NCI-H1930 (cell line): ENCODE measurements at regions not wholly inside any gene's neighbourhood (a gene's known extent, or its start where the extent isn't known, plus 50 kb on each side); places are given as distances from the start of the nearest gene placed in this dataset.
"Not testable (repeated sequence)": the region's sequence is repeated elsewhere in the genome, so short reads cannot be mapped to it uniquely, and the experiment has no call there.

ENCODE experiments used
- DNase-seq, 2 experiments: peaks; one replicate each; lab custom pipeline; 2025; lab: John Stamatoyannopoulos, UW

DNA sequence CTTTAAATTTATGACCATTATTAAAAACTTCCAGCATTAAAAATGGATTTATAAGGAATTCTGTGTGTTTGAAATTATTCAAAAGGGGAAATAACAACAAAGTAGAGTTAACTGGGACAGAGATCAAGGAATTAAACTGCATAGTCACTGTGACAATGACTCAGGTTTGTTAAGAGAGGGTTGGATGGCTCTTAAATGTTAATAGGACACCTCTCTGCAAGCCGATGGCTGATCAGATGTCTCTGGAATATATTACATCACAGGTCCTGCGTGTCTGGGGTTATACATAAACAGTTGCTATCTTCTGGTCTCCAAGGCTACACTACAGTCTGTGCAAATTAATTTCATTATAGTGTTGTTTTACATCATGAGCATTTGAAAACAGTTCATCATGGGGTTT is 574.3 kb downstream of the COL12A1 start:
- no peak for DNase-seq

DNA sequence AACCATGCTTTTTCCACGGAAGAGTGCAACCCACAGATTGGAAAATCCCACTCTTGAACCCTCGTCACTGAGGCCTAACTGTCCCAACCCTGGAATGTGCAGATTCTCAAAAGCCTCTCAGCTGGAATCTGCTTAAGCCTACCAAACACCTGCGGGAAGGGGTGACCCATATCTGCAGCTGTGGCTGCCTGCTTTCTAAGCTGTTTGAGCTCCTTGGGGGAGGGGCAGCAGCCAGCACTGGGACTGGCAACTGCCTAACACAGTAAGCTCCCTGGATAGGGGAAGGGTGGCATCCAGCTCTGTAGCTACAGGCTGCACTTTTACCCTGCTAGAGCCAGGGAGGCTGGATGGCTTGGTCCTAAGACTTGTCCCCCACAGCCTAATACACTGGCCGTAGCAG is 579.6 kb downstream of the COL12A1 start:
- DNase-seq = no peak

DNA sequence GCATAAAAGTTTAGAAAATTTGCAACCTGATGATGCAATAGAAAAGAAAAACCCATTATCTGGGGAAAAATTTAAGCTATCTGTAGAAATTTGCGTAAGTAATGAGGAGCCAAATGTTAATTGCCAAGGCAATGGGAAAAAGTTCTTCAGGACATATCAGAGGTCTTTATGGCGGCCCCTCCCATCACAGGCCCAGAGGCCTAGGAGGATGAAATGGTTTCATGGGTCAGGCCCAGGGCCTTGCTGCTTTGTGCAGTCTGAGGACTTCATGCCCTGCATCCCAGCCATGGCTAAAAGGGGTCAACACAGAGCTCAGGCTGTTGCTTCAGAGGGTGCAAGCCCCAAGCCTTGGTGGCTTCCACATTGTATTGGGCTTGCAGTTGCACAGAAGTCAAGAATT is 582.8 kb downstream of the COL12A1 start:
- no peak for DNase-seq

DNA sequence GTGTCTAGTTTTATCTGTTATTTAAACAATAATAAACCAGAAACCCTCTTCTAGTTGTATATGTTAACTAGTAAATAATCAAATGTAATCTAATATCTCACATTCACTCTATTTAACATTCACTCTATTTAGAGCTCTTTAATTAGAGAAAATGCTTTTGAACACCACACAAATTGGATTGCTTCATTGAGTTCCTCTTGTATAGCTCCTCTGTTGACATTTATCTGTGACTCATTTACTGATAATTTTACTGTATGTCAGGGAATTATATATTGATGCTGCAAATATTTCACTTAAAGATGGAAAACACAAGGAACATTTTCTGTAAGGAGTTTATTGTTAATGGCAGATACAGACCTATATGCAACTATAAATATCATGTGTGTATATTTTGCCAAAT is 594.6 kb downstream of the COL12A1 start:
- DNase-seq = no peak

DNA sequence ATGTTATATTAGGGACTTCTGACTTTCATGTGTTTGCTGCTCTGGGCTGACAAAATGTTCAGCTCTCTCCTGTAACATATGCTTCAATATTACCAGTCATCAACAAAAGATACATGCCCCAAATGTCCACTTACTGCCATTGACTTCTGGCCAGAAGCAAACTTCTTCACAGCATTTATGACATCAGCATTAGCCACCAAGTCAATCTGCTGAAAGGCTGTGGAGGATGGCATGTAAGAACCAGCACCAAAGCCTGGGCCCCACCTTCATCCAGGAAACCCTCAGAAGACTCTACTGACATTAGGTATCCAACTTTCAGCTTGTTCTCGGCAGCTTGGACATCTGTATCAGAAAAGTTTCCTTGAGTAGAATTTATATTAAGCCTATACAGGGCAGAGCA is 595.5 kb downstream of the COL12A1 start:
- no peak for DNase-seq

DNA sequence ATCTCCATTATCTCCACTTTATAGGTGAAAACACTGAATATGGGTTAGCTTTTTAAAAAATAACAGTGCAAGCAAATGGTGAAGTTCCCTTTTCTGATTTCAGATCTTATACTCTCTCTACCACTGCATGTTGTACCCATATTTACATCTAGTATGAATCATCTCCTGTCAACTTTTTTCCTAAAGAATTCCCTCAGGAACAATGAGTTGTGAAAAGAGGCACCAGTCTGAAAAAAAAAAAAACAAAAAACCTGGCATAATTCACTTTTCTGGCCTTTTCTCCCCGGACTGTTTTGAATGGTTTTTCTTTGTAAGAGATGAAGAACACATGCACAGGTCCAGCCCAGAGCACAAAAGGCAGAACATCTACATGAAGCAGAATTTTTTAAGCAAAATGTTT is 596.0 kb downstream of the COL12A1 start:
- DNase-seq = no peak

DNA sequence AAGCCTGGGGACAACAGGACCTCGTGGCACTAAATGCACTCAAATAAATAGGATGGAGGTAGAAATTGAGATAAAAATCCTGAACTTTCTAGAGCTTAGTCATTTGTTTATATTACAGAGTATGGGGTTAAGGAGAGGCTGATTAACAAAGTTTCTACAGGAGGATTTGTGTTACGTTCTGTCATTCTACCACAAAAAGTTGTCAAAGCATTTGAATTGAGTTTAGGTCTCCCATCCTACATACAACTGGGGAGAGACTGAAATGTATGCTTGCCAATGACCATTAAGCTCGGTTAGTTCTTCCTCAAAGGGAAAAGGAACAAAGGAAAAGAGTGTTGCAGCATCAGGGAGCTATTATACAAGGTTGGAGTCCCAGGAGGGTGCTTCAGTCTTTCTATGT is 597.9 kb downstream of the COL12A1 start:
- DNase-seq = no peak

DNA sequence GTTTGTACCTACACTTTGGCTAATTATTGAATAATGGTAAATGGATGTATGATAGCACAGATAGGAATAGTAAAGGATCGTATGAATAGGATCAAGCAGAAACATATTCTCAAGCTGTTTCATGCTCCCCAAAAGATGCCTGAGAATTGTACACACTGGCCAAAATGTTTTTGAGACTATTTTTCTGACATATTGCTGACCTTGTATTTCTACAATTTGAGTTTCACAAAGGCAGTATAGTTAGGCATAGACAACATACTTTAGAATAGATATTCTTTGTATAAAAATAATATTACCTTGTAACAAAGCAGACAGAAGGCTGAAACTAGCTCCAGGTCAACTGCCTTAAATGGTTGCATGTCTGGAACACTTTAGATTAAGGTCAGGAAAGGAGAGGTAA is 598.4 kb downstream of the COL12A1 start:
- no peak for DNase-seq

DNA sequence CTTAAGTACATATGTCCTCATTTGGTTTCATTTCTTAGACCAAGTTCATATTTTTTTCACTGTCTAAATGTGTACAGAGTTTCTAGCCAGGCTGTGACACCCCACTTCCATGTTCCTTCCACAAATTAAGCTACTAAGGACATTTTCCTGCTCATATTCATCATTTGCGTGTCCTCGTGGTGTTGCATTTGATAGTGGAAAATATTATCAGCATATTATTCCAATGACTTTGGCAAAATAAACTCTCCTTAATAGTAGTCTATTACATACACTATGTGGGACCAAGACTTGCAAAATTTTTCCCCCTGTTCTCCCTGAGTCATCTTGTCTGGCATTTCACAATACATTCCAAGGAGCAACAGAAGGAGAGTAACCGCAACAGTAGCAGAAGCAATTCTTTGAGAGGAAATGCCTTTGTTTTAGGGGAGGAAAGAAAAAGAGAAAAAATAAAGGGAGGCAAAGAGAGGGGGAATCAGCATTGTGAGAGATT is 599.2 kb downstream of the COL12A1 start:
- DNase-seq = no peak

DNA sequence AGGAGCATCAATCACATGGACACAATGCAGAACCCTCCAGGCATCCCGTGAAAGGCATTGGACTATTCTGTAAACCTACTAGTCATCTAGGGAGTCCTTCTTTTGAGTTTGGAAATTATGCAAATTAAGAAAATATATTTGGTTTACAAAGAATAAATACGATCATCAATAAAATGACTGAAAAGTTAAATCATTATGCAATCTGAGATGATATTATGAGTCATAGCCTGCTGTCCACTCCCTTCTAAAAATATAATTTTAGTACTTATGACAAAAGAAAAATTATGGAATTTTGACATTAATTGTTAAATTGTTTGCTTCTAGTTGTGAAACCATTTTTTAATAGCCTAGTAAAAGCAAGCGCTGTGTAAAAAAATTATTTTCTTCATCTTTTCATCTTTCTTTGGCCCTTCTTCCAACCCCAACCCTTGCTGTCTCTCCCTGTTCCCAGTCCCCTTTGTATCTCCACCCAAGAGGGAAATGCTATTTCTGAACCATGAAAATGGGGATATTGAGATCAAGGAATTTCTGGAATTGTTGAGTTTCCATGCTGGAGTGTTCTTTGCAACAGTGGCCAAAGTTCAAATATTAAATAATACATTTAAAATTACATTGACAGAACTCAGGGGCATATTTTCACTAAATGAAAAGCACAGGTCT is 599.8 kb downstream of the COL12A1 start:
- DNase-seq = no peak

DNA sequence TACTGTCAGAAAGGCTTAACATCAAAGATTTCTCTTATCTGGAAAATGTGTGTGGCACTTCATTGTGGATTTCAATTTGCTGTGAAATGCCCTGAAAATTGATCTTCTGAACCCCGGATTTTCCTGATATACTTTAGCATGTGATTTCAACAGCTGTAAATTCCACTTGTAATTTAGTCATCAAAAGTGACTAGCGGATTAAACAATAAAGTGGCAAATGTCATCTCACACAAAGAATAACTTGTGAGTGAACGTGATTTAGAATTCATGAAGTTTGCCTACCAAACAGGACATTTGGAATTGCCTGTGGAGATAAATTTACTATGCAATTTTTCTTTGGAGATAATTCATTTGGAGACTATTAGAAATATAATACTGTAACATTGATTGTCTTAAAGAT is 601.6 kb downstream of the COL12A1 start:
- no peak for DNase-seq

DNA sequence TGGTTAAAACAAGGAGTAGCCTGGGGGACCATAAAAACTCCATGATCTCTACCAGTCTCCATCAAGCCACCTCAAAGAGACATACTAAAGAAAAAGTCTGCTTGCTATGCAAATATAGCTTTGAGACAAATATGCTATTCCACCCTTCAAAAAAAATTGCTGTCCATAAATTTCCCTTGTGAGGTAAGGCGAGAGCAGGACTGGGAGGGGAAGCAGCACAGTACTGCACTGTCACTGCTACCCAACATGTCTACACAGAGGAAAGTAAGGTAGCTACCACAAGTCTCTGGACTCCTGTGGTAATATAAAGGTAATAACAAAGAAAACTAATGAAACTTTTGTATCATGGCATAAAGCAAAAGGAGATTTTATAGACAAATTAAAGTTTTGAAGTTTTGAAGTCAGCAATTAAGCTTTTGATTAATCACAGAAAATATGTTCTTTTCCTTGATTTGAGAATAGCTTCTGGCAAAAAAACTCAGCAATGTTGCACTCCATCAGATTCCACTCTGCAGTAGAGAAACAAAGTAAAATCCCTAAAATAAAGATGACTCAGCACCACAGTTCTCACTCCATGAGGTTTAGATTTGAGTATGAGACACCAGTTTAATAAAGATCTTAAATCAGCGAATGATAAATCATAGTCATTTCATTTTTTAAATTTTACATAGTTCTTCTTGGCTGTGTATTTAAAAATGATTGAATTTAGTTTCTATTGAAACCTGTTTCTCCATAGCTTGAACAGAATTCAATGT is 602.4 kb downstream of the COL12A1 start:
- DNase-seq = no peak

DNA sequence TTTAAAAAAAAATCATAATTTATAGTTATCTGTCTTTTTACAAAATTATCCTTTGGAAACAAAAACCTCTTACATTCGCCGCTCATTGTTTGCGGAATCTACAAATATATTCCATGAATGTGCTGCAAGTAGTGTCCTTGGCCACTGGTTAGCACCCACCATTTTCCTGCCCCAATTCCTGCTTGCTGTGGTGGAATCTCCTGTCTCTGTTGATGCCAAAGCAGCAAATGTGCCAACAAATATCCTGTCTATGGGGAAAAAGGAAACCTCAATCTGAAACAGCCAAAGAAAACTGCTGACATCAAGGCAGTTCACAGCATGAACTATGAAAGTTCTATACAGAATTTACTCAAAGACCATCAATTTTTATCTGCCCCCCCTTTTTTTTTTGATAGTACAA is 603.6 kb downstream of the COL12A1 start:
- no peak for DNase-seq

DNA sequence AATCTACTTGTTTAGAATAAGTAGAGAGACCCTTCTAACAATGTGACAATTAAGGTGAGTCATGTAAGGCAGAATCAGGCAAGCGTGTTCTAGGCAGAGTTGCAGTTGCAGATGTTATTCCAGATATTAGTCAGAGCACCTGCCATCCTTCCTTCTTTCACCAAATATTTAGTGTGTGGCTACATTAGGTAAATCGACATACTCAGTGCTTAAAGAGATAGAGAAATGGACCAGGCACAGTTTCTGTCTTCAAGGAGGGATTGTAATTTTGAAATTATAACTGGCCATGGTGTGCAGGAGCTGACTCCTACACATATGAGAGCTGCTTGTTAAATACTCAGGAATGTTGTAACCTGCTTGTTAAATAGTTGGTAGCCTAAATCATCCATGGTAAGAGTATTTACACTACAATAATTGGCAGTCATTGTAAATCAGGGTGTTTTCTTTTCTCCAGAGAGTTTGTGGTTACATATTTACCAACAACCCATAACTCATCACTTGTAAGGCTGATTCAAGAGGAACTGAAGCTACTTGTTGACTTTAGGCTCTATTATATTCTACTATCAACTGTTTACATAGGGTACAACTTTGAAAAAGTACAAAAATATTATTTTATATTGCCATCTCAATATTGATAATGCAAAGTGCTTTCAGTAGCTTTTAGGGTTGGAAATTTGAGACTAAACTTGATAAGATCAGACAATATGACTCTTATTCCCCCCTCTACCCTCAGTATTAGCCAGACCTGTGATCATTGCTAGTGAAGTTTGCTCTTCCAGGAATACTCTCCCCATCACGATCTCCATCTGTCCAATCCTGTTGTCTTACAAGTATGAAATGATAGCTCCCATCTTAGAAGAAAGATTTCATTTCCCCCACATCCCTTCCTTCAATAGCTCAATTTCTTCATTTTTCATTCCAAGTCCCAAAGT is 607.1 kb downstream of the COL12A1 start:
- peak in 1 of 2 experiments; percentile 49 for DNase-seq

DNA sequence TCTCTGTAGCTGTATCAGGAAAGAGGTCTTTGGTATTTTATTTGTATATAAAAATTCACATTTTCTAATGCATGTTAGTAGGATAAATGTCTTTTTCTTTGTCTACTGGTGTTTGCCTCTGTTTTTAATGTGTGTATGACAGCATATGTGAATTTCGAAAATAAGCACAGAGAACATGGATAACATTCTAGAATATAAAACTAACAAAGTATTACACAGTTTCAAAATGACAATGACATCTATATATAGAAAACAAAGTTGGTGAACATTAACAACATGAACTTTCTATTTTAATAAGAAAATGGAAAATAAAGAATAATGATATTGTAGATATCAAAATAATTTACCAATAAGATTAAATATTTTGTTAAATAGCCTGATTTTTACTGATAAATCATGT is 608.0 kb downstream of the COL12A1 start:
- DNase-seq = no peak

DNA sequence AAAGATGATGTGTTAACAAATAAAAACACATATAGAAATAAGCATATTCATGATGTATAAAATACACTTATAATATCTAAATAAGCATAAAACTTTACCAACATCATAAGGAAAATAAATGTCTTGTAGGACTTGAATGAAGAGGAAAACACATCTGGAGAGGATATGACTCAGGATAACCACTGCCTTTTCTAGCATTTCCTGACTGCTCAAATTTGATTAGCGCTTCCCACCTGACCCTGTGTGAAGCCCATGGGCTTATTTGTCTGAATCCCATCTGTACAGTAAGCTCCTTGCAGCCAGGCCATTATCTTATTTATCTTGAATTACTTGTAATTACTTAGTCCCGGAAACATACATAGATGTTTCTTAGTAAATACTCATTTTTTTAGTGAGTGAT is 608.6 kb downstream of the COL12A1 start:
- no peak for DNase-seq

DNA sequence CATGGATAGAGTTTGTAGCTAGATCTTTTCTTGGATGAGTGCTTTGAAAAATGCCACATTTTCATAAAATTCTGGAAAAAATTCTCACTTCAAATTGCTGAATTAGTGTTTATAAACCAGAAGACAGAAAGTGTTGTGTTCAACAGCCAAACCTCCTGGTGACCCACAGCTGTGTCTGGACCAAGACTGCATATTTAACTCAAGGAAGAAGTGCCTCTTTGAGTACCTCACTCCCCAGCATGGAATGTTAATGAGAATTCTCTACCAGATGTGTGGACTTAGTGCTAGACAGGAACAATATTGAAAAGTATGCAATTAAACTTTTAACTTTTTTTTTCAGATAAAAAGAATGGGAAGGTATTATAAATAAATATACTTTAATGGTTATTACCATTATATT is 609.3 kb downstream of the COL12A1 start:
- DNase-seq = no peak

DNA sequence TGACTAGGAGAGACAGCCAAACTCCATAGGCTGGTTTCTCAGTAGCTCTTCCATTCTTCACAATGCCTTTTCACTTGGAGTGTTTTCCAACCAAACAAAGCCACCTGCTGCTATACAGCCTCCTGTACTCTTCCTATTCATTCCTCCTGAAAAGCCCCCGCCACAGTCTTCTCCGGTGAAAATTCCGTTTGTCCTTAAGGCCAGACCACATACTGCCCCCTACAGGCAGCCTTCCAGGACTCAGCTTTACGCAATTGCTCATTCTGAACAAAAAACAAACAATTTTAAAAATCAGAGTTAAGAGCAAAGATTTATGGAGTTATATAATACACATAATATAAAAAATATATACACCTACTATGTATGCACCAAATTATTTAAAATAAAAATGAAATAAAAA is 611.5 kb downstream of the COL12A1 start:
- not testable (repeated sequence) for DNase-seq

DNA sequence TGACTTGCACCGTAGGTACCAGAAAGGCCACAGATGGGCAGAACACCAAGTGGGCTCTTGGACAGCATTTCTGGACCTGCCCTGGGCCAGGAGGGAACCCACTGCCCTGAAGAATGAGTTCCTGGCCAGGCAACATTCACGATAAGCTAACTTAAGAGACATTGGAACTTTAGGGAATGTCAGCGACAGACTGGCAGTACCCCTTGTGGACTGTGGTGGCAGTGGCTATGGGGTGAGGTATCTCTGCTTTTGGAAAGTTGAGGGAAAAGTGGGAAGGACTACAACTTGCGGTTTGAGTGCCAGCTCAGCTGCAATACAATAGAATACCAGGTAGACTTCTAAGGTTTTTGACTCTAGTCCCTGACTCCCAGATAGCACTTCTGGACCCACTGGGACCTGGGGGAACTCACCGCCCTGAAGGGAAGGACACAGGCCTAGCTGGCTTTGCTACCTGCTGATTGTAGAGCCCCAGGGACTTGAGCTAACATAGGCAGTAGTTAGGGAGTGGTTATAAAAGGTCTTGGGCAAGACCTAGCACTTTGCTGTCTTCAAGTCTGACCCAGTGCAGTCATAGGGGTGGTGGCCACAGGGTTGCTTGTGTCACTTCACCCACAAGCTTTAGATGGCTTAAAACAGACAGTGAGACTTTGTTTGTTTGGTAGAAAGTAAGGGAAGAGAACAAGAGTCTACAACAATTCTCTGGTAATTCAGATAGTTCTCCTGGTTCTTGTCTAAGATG is 617.6 kb downstream of the COL12A1 start:
- DNase-seq = no peak

DNA sequence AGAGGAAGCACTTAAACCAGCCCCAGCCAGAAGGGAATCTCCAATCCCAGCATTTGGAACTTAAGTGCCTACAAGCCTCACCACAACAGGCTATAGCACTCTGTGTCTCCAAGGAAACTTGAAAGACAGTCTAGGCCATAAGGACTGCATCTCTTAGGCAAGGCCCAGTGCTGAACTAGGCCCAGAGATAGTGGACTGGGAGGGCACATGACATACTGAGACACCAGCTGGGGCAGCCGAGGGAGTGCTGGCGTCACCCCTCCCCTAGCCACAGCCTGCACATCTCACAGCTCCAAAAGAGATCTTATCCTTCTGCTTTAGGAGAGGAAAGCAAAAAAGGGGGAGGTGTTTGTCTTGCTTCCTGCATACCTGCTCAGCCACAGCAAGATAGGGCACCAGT is 618.5 kb downstream of the COL12A1 start:
- no peak for DNase-seq

DNA sequence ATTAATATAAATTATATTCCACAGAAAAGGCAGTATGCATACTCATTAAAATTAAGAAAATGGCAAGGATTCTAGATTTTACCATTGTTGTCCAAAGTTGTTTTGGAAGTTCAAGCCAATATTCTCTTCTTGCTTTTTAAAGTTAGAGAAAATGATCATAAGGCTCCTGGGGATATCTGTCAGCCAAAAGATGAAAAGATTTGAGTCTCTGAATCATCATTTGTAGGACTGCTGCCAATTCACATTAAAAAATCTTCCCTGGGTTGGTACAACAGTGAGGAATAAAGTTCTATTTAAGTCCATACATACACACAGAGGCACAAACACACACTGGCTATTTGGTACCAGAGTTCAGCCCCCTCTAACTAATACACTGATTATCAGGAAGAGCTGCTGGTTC is 620.1 kb downstream of the COL12A1 start:
- DNase-seq = no peak

DNA sequence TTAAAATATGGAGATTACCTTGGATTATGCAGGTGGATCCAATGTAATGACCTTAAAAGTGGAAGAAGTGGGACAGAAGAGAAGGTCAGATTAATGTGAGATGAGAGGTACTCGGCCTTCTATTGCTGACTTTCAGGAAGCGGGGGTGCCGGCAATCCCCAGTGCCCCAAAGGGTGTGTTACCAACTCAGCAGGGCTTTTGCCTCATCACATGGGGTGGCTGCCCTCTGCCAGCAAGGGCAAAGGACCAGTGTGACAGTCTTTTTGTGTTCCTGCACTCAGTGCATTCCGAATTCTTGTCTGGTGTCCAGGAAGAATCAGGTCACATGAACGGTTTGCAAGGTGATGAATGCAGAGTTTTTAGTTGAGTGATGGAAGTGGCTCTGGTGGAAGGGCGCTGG is 624.2 kb downstream of the COL12A1 start:
- no peak for DNase-seq
